ENCODE measurements at regions not wholly inside any gene's neighbourhood (a gene's known extent, or its start where the extent isn't known, plus 50 kb on each side); places are given as distances from the start of the nearest gene placed in this dataset.

DNA sequence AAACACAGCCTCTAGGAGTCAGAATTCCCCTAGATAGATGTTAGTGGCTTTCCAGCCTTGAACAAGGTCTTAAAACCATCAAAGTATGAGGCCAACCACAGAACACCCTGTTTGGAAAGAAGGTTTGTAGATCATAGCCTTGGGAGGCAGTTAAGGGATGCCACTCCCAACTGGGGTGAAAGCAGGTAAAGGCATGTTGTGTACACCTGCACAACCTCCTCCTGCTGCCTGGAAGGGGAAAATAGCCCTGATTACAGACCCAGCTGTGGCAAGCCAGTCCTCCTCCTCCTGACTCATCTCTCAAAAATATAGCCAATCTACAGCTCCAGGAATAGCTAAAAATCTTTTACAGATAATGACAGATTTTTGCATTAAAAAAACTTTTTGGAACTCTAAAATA is 108.1 kb downstream of the RBM43 start:
- DNase-seq: no peak

DNA sequence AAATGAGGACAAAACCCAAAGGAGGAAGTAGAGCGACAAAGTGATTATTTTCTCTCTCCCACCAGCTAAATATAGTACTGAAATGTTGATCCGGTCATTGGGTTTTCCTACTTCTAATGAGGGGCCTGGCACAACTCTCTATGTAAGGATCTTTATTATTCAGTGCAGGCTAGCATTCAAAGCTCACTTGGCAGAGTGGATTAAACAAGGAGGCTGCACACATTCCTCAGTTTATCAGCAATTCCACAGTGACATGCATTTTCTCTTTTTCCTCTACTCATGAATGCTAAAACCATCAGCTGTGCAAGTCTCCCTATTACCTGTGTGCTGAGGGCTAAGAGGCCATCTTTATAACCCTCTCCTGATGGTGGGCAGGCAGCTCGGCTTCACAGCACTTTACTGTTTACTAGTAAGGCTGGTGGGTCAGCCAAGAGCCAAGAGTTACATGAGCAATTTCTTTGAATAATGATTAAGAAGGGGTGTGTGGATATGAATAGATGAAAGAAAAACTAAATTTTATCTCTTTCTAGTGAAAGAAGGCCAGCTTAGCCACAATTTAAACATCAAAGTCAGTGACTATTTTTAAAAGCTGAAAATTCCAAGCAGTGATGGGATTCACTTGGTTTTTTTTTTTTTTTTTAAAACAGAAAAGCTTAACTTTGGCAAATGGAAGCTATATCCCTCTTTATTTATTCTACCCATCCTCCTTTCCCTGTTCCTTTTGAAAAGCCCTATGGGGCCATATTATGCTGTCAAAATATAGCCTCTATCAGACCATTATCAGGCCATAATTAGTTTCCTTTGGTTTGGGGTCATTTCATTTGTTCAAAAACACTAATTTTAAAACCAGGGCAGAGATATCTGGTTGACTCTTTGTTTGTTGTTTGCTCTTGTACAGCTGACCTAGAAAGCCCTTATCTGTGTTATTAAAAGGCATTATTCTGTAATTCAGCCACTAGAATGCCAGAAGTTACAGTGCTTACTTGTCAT is 111.0 kb downstream of the RBM43 start:
- no peak for DNase-seq

DNA sequence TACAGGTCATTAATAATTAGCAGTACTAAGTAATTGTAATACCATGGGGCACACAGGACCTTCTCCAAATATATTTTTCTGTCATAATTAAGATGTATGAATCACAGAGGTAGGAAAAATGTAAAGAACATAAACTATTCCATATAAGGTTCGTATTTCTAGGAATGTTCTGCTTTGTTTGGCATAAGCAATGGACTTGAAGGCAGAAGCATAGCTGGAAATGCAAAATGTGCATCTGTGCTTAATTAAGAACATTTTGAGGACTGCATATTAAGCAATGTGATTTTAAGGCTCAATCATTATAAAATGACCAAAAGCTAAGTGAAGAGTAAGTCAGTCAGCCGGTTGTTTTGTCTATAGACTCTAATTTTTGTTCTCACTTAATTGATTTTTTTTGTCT is 123.2 kb downstream of the RBM43 start:
- DNase-seq: peak; percentile 83

DNA sequence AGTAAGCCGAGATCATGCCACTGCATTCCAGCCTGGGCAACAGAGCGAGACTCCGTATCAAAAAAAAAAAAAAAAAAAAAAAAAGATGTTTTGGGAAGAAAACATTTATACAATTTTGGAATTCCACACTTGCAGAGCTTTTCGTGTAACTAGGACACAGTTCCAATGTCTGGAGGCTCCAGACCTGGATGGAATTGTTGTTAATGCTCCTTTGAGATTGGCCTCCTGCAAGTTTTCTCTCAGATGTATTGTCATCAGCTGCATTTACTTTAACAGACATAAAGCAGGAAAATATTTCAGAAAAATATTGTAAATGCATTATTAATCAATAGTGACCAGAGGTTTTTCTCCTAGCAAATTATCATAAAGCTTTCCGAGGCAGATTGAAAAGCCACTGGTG is 124.1 kb downstream of the RBM43 start:
- no peak for DNase-seq

DNA sequence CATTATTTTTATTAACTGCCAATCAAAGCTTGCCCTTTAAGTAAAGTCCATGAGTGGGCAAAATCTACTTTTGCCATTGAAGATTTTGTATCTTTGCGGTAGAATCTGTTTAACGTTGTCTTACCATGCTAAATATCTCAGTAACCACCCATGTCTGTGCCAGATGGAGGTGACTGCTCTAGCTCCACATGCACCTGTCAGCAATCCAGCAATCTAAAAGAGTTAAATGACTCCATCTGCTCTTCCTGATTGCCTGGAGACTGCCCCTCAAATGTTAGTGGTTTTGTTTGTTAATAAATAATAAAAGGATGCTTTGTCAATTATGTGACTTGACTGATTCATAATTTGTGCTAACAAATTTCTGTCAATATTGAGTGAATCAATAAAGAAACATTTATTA is 141.7 kb downstream of the RBM43 start:
- DNase-seq: no peak

DNA sequence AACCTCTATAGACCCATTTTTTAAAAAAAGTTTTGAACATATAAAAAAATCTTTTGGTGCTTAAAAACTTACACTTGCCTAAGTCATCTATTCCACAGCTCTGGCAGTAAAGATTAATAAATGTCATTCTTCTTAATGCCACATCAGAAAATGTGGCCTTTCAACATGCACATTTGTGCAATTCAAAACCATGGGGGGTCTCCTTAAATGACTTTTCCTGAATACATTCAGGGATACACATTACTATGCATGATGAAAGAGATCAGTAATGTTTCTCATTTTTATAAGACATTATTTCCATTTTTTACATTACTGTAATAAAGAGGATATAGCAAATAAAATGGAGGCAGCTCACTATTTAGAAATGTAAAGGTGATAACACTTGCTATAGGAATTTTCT is 142.3 kb downstream of the RBM43 start:
- DNase-seq: peak; percentile 16

DNA sequence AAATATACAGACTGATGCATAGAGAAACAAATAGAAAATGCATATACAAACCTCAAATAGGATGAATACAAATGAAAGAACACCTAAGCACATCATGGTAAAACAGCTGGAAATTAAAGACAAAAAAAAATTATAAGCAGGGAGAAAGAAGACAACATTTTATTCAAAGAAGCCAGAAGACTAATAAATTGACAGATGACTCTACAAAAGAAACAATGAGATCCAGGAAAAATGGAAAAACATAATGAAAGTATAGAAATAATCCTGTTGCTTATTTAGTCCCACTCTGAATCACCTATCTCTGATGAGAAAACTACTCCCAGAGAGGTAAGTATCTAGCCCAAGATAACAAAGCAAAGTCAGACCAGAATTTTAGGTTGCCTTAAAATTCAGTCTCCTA is 143.4 kb downstream of the RBM43 start:
- no peak for DNase-seq

DNA sequence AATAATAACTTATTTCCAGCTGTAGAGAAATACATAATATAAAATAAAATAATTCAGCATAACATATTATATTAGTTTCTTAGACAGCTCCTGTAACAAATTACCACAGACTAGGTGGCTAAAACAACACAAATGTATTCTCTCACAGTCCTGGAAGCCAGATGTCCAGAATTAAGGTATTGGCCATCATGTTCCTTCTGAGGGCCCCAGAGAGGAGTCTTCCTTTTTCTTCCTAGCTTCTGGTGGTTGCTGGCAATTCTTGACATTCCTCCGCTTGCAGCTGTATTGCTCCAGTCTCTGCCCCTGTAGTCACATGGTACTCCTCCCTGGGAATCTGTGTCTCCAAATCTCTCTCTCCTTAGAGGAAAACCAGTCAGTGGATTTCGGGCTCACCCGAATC is 146.8 kb downstream of the RBM43 start:
- DNase-seq: peak; percentile 34

DNA sequence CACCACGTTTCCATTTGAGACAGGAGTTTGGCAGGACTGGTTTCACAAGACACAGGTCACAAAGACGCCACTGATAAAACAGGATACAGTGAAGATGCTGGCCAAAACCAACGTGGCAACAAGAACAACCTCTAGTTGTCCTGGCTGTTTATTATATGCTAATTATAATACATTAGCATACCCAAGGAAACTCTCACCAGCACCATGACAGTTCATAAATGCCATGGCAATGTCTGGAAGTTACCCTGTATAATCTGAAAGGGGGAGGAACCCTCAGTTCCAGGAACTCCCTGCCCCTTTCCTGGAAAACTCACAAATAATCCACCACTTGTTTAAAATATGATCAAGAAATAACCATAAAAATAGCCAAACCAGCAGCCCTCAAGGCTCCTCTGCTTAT is 148.3 kb downstream of the RBM43 start:
- no peak for DNase-seq

DNA sequence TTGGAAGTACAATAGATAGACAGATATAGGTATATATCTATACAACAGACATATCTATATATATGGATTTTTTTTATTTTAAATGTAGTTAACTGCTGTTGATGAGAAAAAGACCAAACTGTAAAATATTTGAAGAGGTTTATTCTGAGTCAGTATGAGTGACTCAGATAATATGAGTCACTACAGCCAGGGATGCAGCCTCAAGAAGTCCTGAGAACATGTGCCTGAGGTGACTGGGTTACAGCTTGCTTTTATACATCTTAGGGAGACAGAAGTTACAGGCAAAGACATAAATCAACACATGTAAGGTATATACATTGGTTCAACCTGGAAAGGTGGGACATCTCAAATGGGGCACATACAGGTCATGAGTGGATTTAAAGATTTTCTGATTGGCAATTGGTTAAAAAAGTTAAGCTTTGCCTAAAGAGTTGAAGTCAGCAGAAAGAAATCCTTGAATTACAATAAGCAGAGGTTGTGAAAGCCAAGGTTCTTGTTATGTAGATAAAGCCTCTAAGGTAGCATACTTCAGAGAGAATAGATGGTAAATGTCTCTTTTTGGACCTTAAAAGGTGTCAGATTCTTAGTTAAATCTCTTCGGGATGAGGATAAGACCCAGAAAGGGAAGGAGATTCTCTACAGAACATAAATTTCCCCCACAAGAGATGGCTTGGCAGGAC is 149.9 kb downstream of the RBM43 start:
- DNase-seq: peak; percentile 83

DNA sequence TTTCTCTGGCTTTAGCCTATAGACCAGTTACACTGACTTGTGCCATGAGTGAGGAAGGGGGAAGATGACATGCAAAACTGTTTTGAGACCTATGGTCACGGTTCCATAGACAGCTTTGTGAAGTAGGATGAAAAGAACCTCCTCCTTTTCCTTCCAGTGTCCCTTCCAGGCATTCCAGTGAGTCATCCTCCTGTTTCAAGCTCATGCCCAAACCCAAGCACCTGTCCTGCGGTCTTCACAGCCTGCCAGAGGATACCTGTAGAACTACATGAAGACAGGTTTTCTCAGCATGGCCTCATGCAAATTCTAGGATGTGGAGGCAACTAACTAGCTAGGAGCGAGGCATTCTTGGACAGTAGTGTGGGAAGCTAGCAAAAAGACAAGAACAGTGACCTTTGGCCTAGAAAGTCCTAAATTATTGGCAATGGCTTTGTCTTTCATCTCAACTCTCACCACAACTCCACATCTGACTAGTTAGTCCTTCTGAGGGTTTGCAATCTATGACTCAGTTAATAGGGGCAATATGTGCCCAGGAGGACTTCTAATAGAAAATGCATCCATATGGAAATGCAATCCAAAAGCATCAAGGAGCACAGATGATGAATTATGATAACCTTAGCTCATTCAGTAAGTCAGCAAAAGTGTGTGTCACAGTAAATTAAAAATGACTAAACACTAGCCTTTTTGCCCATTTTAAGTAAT is 154.7 kb downstream of the RBM43 start:
- DNase-seq: peak; percentile 37

DNA sequence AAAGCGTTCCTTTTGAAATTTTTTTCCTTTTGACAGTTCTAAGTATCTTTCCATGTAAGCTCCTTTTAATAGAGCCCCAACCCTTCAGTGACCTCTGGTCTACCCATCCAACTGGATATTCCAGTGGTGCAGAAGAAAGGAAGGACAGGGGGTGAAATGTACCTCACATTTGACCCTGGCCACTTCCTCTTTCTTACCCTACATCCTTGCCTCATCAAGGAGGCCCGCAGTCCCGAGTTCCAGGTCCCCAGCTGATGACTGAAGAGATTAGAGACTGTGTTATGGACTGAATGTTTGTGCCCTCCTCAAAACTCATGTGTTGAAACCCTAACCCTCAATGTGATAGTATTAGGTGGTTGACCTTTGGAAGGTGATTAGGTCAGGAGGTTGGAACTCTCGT is 158.1 kb downstream of the RBM43 start:
- DNase-seq: no peak

DNA sequence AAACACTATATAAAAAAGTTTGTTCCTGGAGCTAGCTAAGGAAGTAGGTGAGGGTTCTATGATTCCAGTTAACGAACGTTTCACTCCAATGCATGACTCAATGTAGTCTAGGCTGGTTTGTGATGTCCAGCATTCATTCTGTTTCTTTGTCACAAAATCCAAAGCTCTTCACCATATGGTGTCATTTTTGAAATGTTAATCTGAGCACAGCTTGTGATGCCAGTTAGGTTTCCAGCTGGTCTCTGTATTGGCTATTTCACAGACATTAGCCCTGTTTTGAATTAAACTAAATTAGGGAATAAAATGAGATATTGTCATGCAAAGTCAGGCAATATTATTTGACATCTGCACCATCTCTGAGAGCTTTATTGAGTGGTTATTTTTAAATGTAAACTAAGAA is 159.4 kb downstream of the RBM43 start:
- DNase-seq: no peak

DNA sequence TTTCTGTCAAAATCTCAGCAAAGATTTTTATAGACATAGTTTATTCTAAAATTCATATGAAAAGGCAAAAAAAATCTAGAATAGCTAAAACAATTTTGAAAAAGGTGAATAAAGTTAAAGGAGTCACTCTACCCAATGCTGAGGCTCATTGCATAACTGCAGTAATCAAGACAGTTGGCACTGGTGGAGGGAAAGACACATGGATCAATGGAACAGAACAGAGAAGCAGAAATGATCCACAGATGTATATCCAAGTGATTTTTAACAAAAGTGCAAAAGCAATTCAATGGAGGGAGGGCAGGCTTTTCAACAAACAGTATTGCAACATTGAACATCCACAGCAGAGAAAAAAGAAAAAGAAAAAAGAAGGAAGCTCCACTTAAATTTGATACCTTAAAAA is 162.8 kb downstream of the RBM43 start:
- DNase-seq: no peak

DNA sequence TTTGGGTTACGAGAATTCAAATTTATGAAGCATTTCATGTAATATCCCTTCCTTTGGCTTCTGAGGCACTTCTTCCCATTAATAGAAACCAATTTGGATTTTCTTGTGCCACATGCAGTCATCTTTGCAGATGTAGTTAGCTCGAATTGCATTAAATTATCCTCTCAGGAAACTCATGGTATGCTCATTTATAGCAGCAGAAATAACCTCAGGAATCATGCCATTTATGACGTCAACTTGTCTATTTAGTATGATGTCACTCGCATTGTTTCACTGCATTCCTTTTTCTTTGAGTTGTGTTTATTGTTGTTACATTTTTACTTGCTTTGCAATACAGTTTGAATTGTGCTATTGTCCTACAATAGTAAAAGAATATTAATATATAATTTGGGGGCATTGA is 163.8 kb downstream of the RBM43 start:
- DNase-seq: peak; percentile 28

DNA sequence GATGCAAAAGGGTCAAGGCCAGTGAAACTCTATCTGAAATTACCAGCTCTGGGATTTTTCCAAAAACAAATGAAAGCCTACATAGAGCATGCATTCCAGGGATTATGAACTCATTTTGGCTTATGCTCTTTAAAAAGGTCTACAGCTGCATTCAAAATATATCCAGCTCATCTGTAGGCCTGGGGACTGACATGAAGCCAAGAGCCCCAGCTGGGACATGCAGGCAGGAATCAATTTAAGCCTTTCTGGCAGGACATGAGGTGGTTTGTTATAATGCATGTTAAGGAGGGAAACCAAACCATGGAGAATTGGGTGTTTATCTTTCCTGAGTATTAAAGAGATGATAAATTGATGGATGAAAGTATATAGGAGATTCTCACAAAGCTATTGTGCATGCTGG is 164.5 kb downstream of the RBM43 start:
- peak; percentile 16 for DNase-seq

DNA sequence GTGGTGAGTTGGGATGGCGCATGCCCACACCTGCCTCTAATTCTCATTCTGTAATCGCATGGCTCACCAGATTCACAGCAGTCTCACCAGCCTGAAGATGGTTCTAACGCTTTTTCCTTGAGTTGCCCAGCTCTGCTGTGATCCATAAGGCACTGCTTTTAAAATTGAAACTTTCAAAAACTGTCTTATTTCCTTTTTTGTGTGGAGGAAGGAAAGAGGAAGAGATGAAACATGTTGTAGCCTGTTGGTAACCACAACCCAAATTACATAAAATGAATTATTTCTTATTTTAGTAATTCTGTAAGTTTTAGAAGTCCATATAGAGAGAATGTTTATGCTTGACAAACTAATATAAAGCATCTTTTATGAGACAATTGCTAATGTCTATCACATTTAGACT is 165.4 kb downstream of the RBM43 start:
- DNase-seq: no peak

DNA sequence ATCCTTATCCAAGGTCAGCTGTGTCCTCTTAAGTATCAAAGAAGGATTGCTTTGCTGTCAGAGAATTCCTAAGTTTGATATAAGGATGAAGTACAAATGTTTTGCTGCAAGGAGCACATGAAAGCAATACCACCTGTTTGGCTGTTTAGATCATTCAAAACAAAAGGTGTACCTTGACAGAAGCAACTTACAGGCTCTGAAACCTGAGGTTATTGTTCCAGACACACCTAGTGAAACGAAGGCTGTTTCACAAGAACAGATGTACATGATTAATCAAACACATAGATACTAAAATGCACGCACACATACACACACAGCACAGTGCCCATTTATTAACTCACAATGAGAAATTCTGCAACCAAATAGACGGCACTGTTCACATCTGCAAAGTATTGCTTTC is 166.2 kb downstream of the RBM43 start:
- no peak for DNase-seq

DNA sequence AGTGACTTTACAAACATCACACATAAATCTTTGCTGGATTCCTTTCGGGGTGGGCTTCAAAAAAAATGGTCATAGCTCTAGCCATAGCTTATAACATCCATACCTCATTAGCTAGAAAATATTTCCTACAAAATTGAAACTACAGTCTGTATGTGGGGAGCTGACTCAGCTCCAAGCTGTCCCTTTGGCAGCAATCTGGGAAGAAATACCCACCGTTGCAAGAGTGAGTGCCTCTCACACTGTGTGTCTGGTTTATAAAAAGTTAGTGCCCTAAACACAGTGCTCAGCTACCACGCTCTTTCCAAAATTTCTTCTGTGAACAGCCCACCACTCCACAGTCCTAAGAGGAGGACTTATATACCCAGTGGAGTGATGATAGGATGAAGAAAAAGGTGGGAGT is 170.1 kb downstream of the RBM43 start:
- no peak for DNase-seq

DNA sequence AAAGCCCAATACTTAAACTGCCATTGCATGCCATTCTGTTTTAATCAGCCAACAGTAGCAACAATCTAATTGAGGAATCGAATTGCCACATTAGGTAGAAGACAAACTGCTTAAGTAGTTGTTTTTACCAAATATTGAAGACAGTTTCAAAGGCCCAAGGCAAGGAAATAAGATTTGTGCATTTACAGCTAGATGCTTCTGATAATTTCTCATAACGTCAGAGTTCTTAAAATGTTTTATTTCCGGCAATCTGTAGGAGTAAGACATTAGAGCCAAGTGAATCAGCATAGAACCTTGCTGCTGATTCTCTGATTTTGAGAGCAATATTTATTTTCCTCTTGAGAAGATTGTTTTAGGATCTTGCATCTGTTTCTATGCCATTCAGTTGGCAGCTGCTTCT is 174.3 kb downstream of the RBM43 start:
- DNase-seq: no peak

DNA sequence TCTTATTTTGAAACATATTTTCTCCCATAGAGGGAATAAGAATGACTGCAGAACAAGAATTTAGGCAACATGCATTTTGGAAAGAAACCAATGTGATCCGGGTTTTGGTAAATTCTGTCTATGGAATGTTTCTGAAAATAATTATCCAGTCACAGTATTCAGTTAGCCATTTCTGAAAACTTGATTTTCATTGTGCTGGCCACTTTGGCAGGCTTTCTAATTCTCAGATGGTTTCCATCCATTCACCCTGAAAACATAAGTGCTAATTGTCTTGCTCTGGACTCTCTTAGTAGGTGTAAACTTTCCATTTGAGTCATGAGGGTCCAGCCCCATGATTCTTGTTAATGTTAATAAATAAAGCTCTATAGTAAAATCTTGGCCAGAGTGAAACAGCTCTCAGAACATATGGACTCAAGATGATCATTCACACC is 176.5 kb downstream of the RBM43 start:
- DNase-seq: peak; percentile 30

DNA sequence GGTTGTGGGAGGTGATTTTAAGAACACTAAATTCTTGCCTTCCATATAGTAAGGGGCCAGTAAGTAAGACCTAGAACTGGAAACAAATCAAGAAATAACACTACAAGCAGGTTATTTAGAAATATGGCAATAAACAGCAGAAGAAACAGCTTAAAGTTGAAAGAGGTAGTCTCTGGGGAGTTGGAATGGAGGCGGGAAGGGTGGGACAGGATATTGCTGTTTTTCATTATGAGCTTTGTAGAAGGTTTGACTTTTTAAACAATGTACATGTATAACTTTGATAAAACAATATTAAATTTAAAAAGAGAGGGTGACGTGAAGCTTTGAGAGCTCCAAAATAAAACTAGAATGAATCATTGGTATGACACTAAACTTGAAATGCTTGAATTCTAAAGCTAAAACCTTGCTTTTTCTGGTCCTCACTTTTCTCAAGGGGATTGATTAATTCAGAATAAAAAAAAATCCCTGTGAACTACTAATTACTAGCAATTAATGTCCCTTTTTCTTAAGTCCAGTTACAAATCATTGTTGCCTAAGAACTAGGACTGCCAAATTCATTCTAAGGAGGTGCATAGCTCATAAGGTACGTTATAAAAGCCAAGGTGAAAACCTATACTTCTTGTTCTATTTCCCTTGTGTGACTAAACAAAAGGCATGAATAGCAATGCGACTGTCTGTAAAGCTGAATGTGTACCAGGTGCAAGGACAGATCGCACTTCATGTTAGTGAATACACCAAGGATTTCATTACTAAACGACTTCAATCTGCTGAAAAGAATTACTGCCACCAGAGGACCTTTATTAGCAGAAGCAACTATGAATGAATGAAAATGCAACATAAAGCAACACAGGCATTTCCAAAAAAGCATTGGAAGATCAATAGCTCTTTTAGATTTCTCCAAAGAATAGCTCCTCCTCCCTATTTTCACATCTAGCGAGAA is 177.5 kb downstream of the RBM43 start:
- no peak for DNase-seq

DNA sequence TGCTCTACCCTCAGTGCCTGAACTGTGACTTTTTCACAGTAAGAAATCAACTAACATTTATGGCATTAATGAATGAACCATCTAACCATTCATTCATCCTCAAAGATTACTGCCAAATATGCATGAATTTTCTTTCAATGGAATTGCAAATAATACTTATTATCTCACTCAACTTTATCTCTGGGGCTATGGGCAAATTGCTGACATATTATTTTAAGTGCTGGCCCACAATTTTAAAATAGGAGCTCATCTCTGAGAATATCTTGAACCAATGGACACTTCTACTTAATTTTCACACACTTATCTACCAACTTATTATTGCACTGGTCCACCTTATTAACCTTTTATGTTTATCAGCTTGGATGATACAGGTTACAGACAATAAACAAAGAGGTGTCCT is 182.8 kb downstream of the RBM43 start:
- DNase-seq: no peak

Data from fibroblast of skin of right biceps (primary cell).